Breast epithelium (tissue), 4 donors: ENCODE measurements at regions not wholly inside any gene's neighbourhood (a gene's known extent, or its start where the extent isn't known, plus 50 kb on each side); places are given as distances from the start of the nearest gene placed in this dataset.

Source experiments
- DNase-seq, 2 donors: peaks; one replicate each; pipeline ENCODE4 v3.0.0-alpha.2; 2019; ENCODE audit warnings: low spot score in 2 of 2
- H3K27ac ChIP-seq, 2 donors: fragments of 200-600 bp; sonication (generic) in 1 of 2; one replicate each; pipeline ENCODE4 v1.5.1; 2016 to 2019; ENCODE audit warnings: mild to moderate bottlenecking in 1 of 2
- H3K27me3 ChIP-seq, 2 donors: fragments of 200-600 bp; sonication (generic) in 1 of 2; one replicate each; pipeline versions ENCODE4 v1.5.1 to v1.6.0; 2017 to 2019; ENCODE audit warnings: control low read depth in 1 of 2, mild to moderate bottlenecking in 1 of 2
- H3K36me3 ChIP-seq: fragments of 200-600 bp; one replicate; pipeline ENCODE4 v1.5.1; 2019
- H3K4me1 ChIP-seq, 2 donors: fragments of 200-600 bp; sonication (generic); one replicate each; pipeline ENCODE4 v1.5.1; 2016 to 2019; ENCODE audit warnings: control low read depth in 1 of 2
- H3K4me3 ChIP-seq, 3 donors: fragments of 200-600 bp; sonication (generic); 1 replicate in 2 of 3; 2 replicates in 1 of 3; pipeline ENCODE4 v1.5.1; 2016 to 2019; ENCODE audit warnings: mild to moderate bottlenecking in 3 of 3, moderate library complexity in 2 of 3
- H3K9me3 ChIP-seq, 2 donors: fragments of 200-600 bp; sonication (generic) in 1 of 2; one replicate each; pipeline ENCODE4 v1.5.1; 2016 to 2019; ENCODE audit warnings: control low read depth in 1 of 2
- POLR2A ChIP-seq: fragments of 450-650 bp; IDR thresholded peaks from one replicate; pipeline ENCODE4 v1.6.1; 2016; ENCODE audit warnings: antibody characterized with exemption, mild to moderate bottlenecking, moderate library complexity
- POLR2AphosphoS5 ChIP-seq, 3 donors: sonication (generic); formaldehyde crosslinking; IDR thresholded peaks; one replicate each; pipeline ENCODE4 v1.6.1; 2017; ENCODE audit warnings: antibody characterized with exemption in 3 of 3
- intact Hi-C: fragments of 100-400 bp; cut with DNase I; formaldehyde crosslinking; loops from one replicate; pipeline ENCODE4 v1.15.1; 2023; ENCODE audit warnings: low total_unique reads
- TF ChIP-seq, protein P1 (sequence below), 3 donors: fragments of 450-650 bp; IDR thresholded peaks; one replicate each; pipeline ENCODE4 v1.5.1; 2016 to 2017; ENCODE audit warnings: antibody characterized with exemption in 3 of 3, mild to moderate bottlenecking in 3 of 3, moderate library complexity in 3 of 3

DNA sequence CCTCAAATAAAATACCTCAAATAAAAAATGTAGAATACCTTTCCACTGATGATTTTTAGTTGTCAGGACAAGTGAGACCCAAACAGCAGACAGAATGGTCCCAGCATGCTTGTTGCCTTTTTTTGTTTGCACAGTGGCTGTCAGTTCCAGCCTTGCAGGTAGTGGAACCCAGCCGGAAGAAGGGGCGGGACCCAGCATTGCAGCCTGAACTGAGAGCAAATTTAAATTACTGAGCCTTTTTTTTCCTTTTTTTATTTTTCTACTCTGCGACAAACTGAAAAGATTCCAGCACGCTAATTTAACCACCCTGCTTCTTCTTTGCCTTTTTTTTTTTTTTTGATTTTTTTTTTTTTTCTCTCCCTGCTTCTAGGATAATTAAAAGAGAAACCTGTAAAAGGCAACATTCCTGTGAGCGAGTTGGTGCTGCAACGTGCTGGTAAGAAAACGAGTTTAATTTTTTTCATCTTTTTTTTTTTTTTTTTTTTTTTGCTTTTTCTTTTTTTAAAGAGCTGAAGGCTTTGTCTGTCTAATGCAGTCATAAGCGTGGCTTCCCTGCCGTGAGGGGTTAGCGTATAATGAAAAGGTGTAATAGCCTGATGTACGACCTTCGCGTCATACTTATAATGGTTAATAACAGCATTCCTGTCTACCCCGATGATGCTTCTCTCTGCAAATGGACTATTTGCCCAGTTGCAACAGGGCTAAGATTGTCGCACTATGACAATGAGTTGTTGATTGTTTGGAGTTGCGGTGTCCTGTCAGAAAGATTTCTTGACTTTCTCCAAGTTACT lies 555.3 kb upstream of the CELF2 start:
- Histone ChIP-seq H3K27me3 (no peaks in the 10 kb centered on the region), H3K27ac (no peak overlapping the region), H3K9me3 (no peaks in the 10 kb centered on the region), H3K36me3 (no peaks in the 10 kb centered on the region), H3K4me1 (no peaks in the 10 kb centered on the region), H3K4me3 (no peak overlapping the region)
- TF ChIP-seq, protein P1, sequence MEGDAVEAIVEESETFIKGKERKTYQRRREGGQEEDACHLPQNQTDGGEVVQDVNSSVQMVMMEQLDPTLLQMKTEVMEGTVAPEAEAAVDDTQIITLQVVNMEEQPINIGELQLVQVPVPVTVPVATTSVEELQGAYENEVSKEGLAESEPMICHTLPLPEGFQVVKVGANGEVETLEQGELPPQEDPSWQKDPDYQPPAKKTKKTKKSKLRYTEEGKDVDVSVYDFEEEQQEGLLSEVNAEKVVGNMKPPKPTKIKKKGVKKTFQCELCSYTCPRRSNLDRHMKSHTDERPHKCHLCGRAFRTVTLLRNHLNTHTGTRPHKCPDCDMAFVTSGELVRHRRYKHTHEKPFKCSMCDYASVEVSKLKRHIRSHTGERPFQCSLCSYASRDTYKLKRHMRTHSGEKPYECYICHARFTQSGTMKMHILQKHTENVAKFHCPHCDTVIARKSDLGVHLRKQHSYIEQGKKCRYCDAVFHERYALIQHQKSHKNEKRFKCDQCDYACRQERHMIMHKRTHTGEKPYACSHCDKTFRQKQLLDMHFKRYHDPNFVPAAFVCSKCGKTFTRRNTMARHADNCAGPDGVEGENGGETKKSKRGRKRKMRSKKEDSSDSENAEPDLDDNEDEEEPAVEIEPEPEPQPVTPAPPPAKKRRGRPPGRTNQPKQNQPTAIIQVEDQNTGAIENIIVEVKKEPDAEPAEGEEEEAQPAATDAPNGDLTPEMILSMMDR (IDR thresholded peaks at IDR 0.05): no peak
- TF ChIP-seq POLR2AphosphoS5 (IDR thresholded peaks at IDR 0.05) (no peak), POLR2A (no peak)
- intact Hi-C loops: no loop called here
- DNase-seq: no peak

DNA sequence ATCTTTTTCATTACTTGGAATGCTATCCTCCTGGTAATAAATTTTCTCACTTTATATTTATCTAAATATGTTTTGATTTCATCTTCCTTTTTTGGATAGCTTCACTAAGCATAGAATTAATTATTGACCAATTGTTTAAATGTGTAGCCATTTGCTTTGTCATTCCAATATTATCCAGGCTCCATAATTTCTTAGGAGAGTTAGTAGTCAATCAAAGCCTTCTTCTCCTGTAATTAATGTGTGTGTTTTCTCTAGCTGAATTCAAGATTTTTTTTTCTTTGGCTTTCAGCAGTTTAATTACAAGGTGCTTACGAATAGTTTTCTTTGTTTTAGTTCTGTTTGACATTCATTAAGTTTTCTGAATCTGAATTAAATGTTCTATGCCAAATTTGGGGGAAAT lies 545.9 kb upstream of the CELF2 start:
- DNase-seq: no peak
- intact Hi-C loops: no loop called here
- TF ChIP-seq POLR2AphosphoS5 (IDR thresholded peaks at IDR 0.05): no peak
- TF ChIP-seq, protein P1 (IDR thresholded peaks at IDR 0.05): no peak
- Histone ChIP-seq H3K36me3 (no peaks in the 10 kb centered on the region), H3K4me3 (no peak overlapping the region), H3K9me3 (peaks cover 0 to 19% of the 10 kb centered on the region in 2 donors), H3K27me3 (no peaks in the 10 kb centered on the region), H3K27ac (no peak overlapping the region), H3K4me1 (no peaks in the 10 kb centered on the region)

DNA sequence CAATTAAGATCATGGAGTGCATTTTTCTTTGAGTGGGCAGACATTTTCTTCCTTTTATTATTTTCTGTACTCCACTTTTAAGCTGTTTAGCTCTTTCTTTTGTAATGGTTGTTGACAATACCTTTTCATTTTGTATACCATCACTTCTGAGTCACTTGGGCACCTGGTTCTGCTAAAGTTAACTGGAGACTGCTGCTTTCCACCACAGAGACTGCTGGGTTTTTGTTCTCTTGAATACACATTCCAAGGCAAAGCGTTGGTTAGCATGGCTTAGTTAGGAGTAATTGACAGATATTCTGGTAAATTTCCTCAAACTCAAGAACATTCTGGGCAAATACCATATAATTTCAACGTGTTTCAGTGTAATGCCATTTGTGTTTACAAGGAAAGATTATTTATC lies 541.9 kb upstream of the CELF2 start:
- no peak overlapping the region for H3K4me3 ChIP-seq
- peaks cover 0 to 19% of the 10 kb centered on the region in 2 donors for H3K9me3 ChIP-seq
- H3K36me3 ChIP-seq: no peaks in the 10 kb centered on the region
- TF ChIP-seq, protein P1 (IDR thresholded peaks at IDR 0.05): no peak
- no peak for TF ChIP-seq POLR2AphosphoS5 (IDR thresholded peaks at IDR 0.05)
- no peak for TF ChIP-seq POLR2A
- no peaks in the 10 kb centered on the region for H3K27me3 ChIP-seq
- no peaks in the 10 kb centered on the region for H3K4me1 ChIP-seq
- DNase-seq: no peak
- no peak overlapping the region for H3K27ac ChIP-seq
- intact Hi-C loops: no loop called here

DNA sequence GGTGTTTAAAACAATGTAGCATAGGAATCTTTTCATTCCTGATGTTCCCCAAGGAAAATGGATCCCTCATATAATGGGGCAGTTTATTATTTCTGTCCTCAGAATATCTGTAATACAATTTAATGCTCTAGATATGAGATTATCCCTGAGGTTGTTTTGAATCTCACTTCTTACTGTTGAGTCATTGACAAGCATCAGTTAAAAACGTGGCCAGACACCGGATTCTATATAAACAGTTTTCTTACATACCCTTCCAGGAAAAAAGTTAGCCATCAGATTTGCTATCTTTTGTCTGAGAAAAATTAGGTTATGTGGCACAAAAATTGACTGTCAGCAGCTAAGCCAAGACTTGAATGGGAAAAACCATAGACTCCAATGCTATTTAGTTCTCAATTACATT lies 539.8 kb upstream of the CELF2 start:
- intact Hi-C loops: no loop called here
- TF ChIP-seq POLR2A (no peak), POLR2AphosphoS5 (IDR thresholded peaks at IDR 0.05) (no peak)
- no peak overlapping the region for H3K27ac ChIP-seq
- H3K9me3 ChIP-seq: peaks cover 0 to 5% of the 10 kb centered on the region in 2 donors
- no peaks in the 10 kb centered on the region for H3K36me3 ChIP-seq
- H3K27me3 ChIP-seq: no peaks in the 10 kb centered on the region
- DNase-seq: no peak
- H3K4me1 ChIP-seq: no peaks in the 10 kb centered on the region
- no peak overlapping the region for H3K4me3 ChIP-seq

DNA sequence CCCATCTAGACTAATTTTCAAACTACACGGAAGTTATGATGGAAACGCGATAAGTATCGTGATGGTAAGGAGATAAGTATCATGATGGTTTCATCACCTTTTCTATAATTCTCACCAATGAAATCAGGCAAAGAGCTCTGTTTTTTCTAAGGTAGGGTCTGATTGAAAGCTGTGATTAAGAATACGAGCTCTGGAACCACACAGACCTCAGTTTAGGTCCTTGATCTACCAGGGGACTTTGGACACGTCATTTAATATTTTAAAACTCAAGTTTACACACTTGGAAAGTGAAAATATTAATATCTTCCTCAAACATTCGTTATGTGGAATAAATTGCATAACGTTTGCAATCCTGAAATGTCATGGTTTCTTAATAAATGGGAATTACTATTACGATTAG lies 538.2 kb upstream of the CELF2 start:
- Histone ChIP-seq H3K27me3 (no peaks in the 10 kb centered on the region), H3K4me1 (no peaks in the 10 kb centered on the region), H3K9me3 (no peaks in the 10 kb centered on the region), H3K4me3 (no peak overlapping the region), H3K27ac (no peak overlapping the region), H3K36me3 (no peaks in the 10 kb centered on the region)
- no peak for DNase-seq
- TF ChIP-seq, protein P1 (IDR thresholded peaks at IDR 0.05): no peak
- TF ChIP-seq POLR2A (no peak), POLR2AphosphoS5 (IDR thresholded peaks at IDR 0.05) (no peak)
- intact Hi-C loops: no loop called here
